Activated naive CD8-positive, alpha-beta T cell treated with anti-CD3 and anti-CD28 coated beads, Interleukin-2, amount 10 ng/mL, durations not matched to agents 7 days and 5 days (primary cell): ENCODE measurements at regions not wholly inside any gene's neighbourhood (a gene's known extent, or its start where the extent isn't known, plus 50 kb on each side); places are given as distances from the start of the nearest gene placed in this dataset.

Source experiments
- ATAC-seq: fragments of 150-1000 bp; cut with Tn5 transposase; one replicate; pipeline ENCODE4 v1.10.0; 2021; ENCODE audit warnings: low read depth, moderate library complexity
- POLR2A ChIA-PET: fragments of 350-600 bp; sonication (Branson Sonifier 250); formaldehyde crosslinking; loops from one replicate; lab custom pipeline; 2021; ENCODE audit warnings: antibody characterized with exemption; lab: Charles Lee
- DNase-seq: peaks from one replicate; pipeline ENCODE4 v3.0.0; 2021
- H3K27ac Mint-ChIP-seq: one replicate; pipeline ENCODE4 v1.8.0; 2022; ENCODE audit warnings: mild to moderate bottlenecking, mixed read lengths
- H3K27me3 Mint-ChIP-seq: one replicate; pipeline ENCODE4 v1.8.0; 2022; ENCODE audit warnings: mild to moderate bottlenecking, moderate library complexity, mixed read lengths
- H3K36me3 Mint-ChIP-seq: one replicate; pipeline ENCODE4 v1.8.0; 2021; ENCODE audit warnings: mild to moderate bottlenecking, mixed read lengths
- H3K4me1 Mint-ChIP-seq: one replicate; pipeline ENCODE4 v1.8.0; 2021; ENCODE audit warnings: mixed read lengths
- H3K4me3 Mint-ChIP-seq: one replicate; pipeline ENCODE4 v1.8.0; 2022; ENCODE audit warnings: mild to moderate bottlenecking, moderate library complexity, mixed read lengths
- H3K9me3 Mint-ChIP-seq: one replicate; pipeline ENCODE4 v1.8.0; 2021; ENCODE audit warnings: mixed read lengths

GRCh38 chr13:99878921-99879610, 92.5 kb downstream of the ZIC5 start:
- Mint-ChIP-seq H3K27me3 (peaks cover 2% of the 10 kb centered on the region), H3K27ac (no peak overlapping the region), H3K4me3 (no peak overlapping the region), H3K9me3 (no peaks in the 10 kb centered on the region), H3K36me3 (no peaks in the 10 kb centered on the region), H3K4me1 (peaks cover 5% of the 10 kb centered on the region)
- ATAC-seq, result no peak
- POLR2A ChIA-PET, result no interaction called here
- DNase-seq, result no peak

GRCh38 chr13:99876651-99877050, 94.9 kb downstream of the ZIC5 start:
- Mint-ChIP-seq H3K9me3 (no peaks in the 10 kb centered on the region), H3K4me3 (no peak overlapping the region), H3K27me3 (peaks cover 2% of the 10 kb centered on the region), H3K36me3 (no peaks in the 10 kb centered on the region), H3K27ac (no peak overlapping the region), H3K4me1 (peaks cover 1% of the 10 kb centered on the region)
- POLR2A ChIA-PET, result no interaction called here
- DNase-seq, result no peak
- ATAC-seq, result no peak

GRCh38 chr13:99875391-99875790, 96.2 kb downstream of the ZIC5 start:
- Mint-ChIP-seq H3K27ac (no peak overlapping the region), H3K27me3 (peaks cover 2% of the 10 kb centered on the region), H3K9me3 (no peaks in the 10 kb centered on the region), H3K4me3 (no peak overlapping the region), H3K4me1 (peaks cover 1% of the 10 kb centered on the region), H3K36me3 (no peaks in the 10 kb centered on the region)
- POLR2A ChIA-PET, result interaction anchor here (0.7 kb wide), 1 partner anchor 724 kb away, joined by 8 read pairs; no protein-coding TSS in a partner anchor
- DNase-seq, result no peak
- ATAC-seq, result no peak

GRCh38 chr13:99873832-99874430, 97.6 kb downstream of the ZIC5 start:
- H3K27ac Mint-ChIP-seq, result no peak overlapping the region
- POLR2A ChIA-PET, result no interaction called here

GRCh38 chr13:99873141-99873540, 98.4 kb downstream of the ZIC5 start:
- Mint-ChIP-seq H3K36me3 (no peaks in the 10 kb centered on the region), H3K4me1 (peaks cover 1% of the 10 kb centered on the region), H3K27ac (no peak overlapping the region), H3K27me3 (peaks cover 2% of the 10 kb centered on the region), H3K4me3 (no peak overlapping the region), H3K9me3 (no peaks in the 10 kb centered on the region)
- POLR2A ChIA-PET, result no interaction called here
- DNase-seq (no peak), ATAC-seq (no peak)

More at GRCh38 chr13:99873832-99874430, 97.6 kb downstream of the ZIC5 start:
- H3K36me3 Mint-ChIP-seq, result no peaks in the 10 kb centered on the region
- peaks cover 2% of the 10 kb centered on the region for H3K27me3 Mint-ChIP-seq
- DNase-seq (no peak), ATAC-seq (no peak)
- peaks cover 1% of the 10 kb centered on the region for H3K4me1 Mint-ChIP-seq
- H3K9me3 Mint-ChIP-seq, result no peaks in the 10 kb centered on the region
- no peak overlapping the region for H3K4me3 Mint-ChIP-seq

GRCh38 chr13:99871249-99871898, 100.2 kb downstream of the ZIC5 start:
- Mint-ChIP-seq H3K36me3 (no peaks in the 10 kb centered on the region), H3K27me3 (peaks cover 2% of the 10 kb centered on the region), H3K9me3 (no peaks in the 10 kb centered on the region), H3K4me3 (no peak overlapping the region), H3K4me1 (no peaks in the 10 kb centered on the region), H3K27ac (no peak overlapping the region)
- ATAC-seq (no peak), DNase-seq (no peak)
- POLR2A ChIA-PET, result no interaction called here

- DNase-seq (no peak), ATAC-seq (no peak)
- H3K4me1 Mint-ChIP-seq, result no peaks in the 10 kb centered on the region
- peaks cover 2% of the 10 kb centered on the region for H3K27me3 Mint-ChIP-seq
- POLR2A ChIA-PET, result no interaction called here
- H3K4me3 Mint-ChIP-seq, result no peak overlapping the region
- H3K27ac Mint-ChIP-seq, result no peak overlapping the region
- H3K9me3 Mint-ChIP-seq, result no peaks in the 10 kb centered on the region
- no peaks in the 10 kb centered on the region for H3K36me3 Mint-ChIP-seq
These were observed 101.0 kb downstream of the ZIC5 start for GRCh38 chr13:99870541-99870940.

GRCh38 chr13:99869830-99870229, 101.7 kb downstream of the ZIC5 start:
- POLR2A ChIA-PET, result no interaction called here
- Mint-ChIP-seq H3K27ac (no peak overlapping the region), H3K4me1 (no peaks in the 10 kb centered on the region), H3K36me3 (no peaks in the 10 kb centered on the region), H3K4me3 (no peak overlapping the region), H3K27me3 (no peaks in the 10 kb centered on the region), H3K9me3 (no peaks in the 10 kb centered on the region)
- DNase-seq (no peak), ATAC-seq (no peak)

GRCh38 chr13:99868767-99869166, 102.8 kb downstream of the ZIC5 start:
- POLR2A ChIA-PET, result no interaction called here
- Mint-ChIP-seq H3K27ac (no peak overlapping the region), H3K36me3 (no peaks in the 10 kb centered on the region), H3K9me3 (no peaks in the 10 kb centered on the region), H3K4me3 (no peak overlapping the region), H3K27me3 (peaks cover under 1% of the 10 kb centered on the region), H3K4me1 (no peaks in the 10 kb centered on the region)
- ATAC-seq, result no peak
- no peak for DNase-seq

- DNase-seq, result no peak
- Mint-ChIP-seq H3K27ac (no peak overlapping the region), H3K9me3 (no peaks in the 10 kb centered on the region), H3K4me3 (no peak overlapping the region), H3K27me3 (peaks cover 3% of the 10 kb centered on the region), H3K36me3 (no peaks in the 10 kb centered on the region), H3K4me1 (no peaks in the 10 kb centered on the region)
- ATAC-seq, result no peak
- POLR2A ChIA-PET, result no interaction called here
These were observed 103.9 kb downstream of the ZIC5 start for GRCh38 chr13:99867535-99868257.

- no peaks in the 10 kb centered on the region for H3K4me1 Mint-ChIP-seq
- H3K36me3 Mint-ChIP-seq, result no peaks in the 10 kb centered on the region
- H3K4me3 Mint-ChIP-seq, result no peak overlapping the region
These were observed 104.8 kb downstream of the ZIC5 start for GRCh38 chr13:99866781-99867180.

GRCh38 chr13:99865420-99865930, 106.1 kb downstream of the ZIC5 start:
- Mint-ChIP-seq H3K4me3 (no peak overlapping the region), H3K27ac (no peak overlapping the region), H3K27me3 (peaks cover 12% of the 10 kb centered on the region), H3K9me3 (no peaks in the 10 kb centered on the region), H3K4me1 (no peaks in the 10 kb centered on the region), H3K36me3 (no peaks in the 10 kb centered on the region)
- no peak for DNase-seq
- no peak for ATAC-seq
- POLR2A ChIA-PET, result no interaction called here

More at GRCh38 chr13:99866781-99867180, 104.8 kb downstream of the ZIC5 start:
- Mint-ChIP-seq H3K27me3 (peaks cover 6% of the 10 kb centered on the region), H3K9me3 (no peaks in the 10 kb centered on the region), H3K27ac (no peak overlapping the region)
- no peak for DNase-seq
- POLR2A ChIA-PET, result no interaction called here
- ATAC-seq, result no peak

GRCh38 chr13:99864627-99864990, 107.0 kb downstream of the ZIC5 start:
- ATAC-seq (no peak), DNase-seq (no peak)
- POLR2A ChIA-PET, result no interaction called here
- peaks cover 4% of the 10 kb centered on the region for H3K4me1 Mint-ChIP-seq
- H3K4me3 Mint-ChIP-seq, result no peak overlapping the region
- H3K36me3 Mint-ChIP-seq, result no peaks in the 10 kb centered on the region
- no peak overlapping the region for H3K27ac Mint-ChIP-seq
- no peaks in the 10 kb centered on the region for H3K9me3 Mint-ChIP-seq
- peaks cover 13% of the 10 kb centered on the region for H3K27me3 Mint-ChIP-seq
